ENCODE measurements at regions not wholly inside any gene's neighbourhood (a gene's known extent, or its start where the extent isn't known, plus 50 kb on each side); places are given as distances from the start of the nearest gene placed in this dataset.

DNA sequence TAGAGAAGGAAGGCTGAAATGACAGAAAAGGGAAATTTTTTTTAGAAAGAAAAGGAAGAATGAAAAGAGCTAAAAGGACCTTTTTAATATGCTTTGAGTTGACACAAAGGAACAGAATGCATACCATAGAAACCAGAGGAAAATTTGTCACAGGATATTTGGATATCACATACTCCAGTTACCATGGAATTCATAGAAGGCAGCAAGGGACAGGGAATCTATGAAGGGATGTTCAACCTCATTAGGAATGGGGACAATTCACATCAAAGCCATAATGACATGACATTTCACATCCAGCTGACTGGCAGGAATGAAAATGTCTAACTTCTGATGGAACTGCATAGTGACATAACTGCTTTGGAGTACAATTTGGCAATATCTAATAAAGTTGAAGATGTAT lies 469.4 kb downstream of the CCER1 start:
- intact Hi-C loops (cut with DNase I): no loop called here
- no peak for DNase-seq
- TF ChIP-seq POLR2A (IDR thresholded peaks at IDR 0.05): no peak

DNA sequence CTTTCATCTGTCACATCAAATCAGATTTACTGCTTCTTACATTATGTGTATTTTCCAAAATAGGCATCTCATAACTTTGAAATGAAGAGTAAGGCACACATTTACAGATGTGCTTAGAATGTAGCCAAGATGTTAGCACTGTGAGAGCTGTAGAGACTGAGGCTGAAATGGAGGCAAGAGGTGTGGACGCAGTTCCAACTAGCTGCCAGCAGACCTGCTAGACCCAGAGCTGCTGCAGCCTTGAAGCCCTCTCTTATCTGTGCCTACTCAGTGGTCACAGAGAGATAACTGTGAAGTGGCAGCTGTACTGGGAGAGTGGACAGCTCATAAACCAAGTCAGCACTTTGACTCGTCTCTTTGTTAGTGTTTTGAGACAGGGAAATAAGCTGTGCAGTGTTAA lies 470.9 kb downstream of the CCER1 start:
- intact Hi-C loops (cut with DNase I): no loop called here
- TF ChIP-seq POLR2A (IDR thresholded peaks at IDR 0.05): no peak
- TF ChIP-seq, protein P1, sequence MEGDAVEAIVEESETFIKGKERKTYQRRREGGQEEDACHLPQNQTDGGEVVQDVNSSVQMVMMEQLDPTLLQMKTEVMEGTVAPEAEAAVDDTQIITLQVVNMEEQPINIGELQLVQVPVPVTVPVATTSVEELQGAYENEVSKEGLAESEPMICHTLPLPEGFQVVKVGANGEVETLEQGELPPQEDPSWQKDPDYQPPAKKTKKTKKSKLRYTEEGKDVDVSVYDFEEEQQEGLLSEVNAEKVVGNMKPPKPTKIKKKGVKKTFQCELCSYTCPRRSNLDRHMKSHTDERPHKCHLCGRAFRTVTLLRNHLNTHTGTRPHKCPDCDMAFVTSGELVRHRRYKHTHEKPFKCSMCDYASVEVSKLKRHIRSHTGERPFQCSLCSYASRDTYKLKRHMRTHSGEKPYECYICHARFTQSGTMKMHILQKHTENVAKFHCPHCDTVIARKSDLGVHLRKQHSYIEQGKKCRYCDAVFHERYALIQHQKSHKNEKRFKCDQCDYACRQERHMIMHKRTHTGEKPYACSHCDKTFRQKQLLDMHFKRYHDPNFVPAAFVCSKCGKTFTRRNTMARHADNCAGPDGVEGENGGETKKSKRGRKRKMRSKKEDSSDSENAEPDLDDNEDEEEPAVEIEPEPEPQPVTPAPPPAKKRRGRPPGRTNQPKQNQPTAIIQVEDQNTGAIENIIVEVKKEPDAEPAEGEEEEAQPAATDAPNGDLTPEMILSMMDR (IDR thresholded peaks at IDR 0.05): no peak
- no peaks in the 10 kb centered on the region for H3K4me1 ChIP-seq
- no peaks in the 10 kb centered on the region for H3K9me3 ChIP-seq
- 52 to 64% methylated on average over 2 of the region's 2 CpGs for WGBS, 2 donors
- no peaks in the 10 kb centered on the region for H3K27me3 ChIP-seq
- H3K27ac ChIP-seq: no peak overlapping the region
- no peak for DNase-seq
- H3K36me3 ChIP-seq: no peaks in the 10 kb centered on the region
- no peak overlapping the region for H3K4me3 ChIP-seq (replicated peaks in 1 of 3)

More for the DNA sequence above, 469.4 kb downstream of the CCER1 start:
- no peaks in the 10 kb centered on the region for H3K4me1 ChIP-seq
- H3K36me3 ChIP-seq: no peaks in the 10 kb centered on the region
- no peak overlapping the region for H3K4me3 ChIP-seq (replicated peaks in 1 of 3)
- H3K27me3 ChIP-seq: no peaks in the 10 kb centered on the region
- H3K9me3 ChIP-seq: no peaks in the 10 kb centered on the region
- H3K27ac ChIP-seq: no peak overlapping the region

DNA sequence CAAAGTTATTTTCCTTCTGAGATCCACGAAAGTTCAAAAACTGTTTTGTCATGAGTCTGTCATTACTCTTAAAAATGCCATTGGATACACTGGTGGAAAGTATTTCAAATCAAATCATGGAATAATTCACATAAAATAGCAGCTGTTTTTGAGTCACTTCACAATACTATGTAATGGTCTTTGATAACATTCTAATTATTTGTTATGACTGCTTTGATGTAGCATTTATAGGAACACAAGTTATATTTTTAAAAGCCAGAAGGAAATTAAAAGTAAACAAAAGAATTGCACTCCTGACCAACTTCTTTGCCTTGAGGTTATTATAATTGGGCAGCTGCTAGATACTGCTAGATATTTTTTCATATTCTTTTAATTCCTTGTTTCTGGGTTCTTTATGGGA lies 473.2 kb downstream of the CCER1 start:
- no peak for DNase-seq
- H3K9me3 ChIP-seq: no peaks in the 10 kb centered on the region
- H3K4me1 ChIP-seq: no peaks in the 10 kb centered on the region
- WGBS, 2 donors: 53 to 69% methylated on average over 1 of the region's 1 CpG
- intact Hi-C loops (cut with DNase I): no loop called here
- H3K27ac ChIP-seq: no peak overlapping the region
- no peaks in the 10 kb centered on the region for H3K27me3 ChIP-seq
- H3K4me3 ChIP-seq (replicated peaks in 1 of 3): no peak overlapping the region
- no peaks in the 10 kb centered on the region for H3K36me3 ChIP-seq
- TF ChIP-seq, protein P1 (IDR thresholded peaks at IDR 0.05): no peak
- no peak for TF ChIP-seq POLR2A (IDR thresholded peaks at IDR 0.05)

DNA sequence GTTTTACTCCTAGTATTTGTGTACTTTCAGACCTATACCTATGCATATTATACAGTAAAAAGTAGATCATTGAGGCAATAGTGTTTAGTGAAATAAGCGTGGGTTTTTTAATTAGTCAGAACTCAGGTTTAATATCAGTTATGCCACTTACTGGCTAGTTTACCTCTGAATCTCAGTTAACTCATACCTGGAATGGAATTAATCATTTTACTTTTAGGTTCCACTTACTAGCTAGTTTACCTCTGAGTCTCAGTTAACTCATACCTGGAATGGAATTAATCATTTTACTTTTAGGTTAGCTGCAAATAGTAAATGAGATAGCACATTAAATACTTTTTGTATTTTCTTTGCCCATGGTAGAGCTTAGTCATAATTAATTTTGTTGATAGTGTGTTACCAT lies 475.7 kb downstream of the CCER1 start:
- H3K27ac ChIP-seq: no peak overlapping the region
- H3K27me3 ChIP-seq: no peaks in the 10 kb centered on the region
- no peaks in the 10 kb centered on the region for H3K9me3 ChIP-seq
- no peak for DNase-seq
- no peaks in the 10 kb centered on the region for H3K36me3 ChIP-seq
- H3K4me3 ChIP-seq (replicated peaks in 1 of 3): no peak overlapping the region
- intact Hi-C loops (cut with DNase I): no loop called here
- WGBS, 2 donors: 91 to 100% methylated on average over 1 of the region's 1 CpG
- TF ChIP-seq, protein P1 (IDR thresholded peaks at IDR 0.05): no peak
- TF ChIP-seq POLR2A (IDR thresholded peaks at IDR 0.05): no peak
- no peaks in the 10 kb centered on the region for H3K4me1 ChIP-seq

DNA sequence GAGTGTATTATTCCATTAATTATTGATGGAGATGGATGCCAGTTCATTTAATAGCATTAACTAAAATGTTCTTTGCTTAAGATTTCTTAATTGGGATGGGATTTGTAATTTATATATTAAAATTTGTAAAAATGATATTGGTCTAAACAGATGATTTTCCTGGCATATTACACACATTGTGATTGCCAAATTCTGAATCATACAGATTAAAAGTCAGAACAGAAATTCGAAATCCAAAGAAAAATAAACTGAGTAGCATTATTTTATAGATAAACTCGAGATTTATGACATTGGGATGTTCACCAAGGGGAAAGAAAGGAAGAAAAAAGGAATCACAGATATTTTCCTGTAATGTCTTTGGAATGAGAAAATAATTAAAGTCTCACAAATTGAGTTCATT lies 481.1 kb downstream of the CCER1 start:
- 45 to 59% methylated on average over 2 of the region's 2 CpGs for WGBS, 2 donors
- Histone ChIP-seq H3K9me3 (no peaks in the 10 kb centered on the region), H3K4me3 (replicated peaks in 1 of 3) (no peak overlapping the region), H3K4me1 (no peaks in the 10 kb centered on the region), H3K36me3 (no peaks in the 10 kb centered on the region), H3K27me3 (no peaks in the 10 kb centered on the region), H3K27ac (no peak overlapping the region)
- DNase-seq: no peak
- TF ChIP-seq, protein P1 (IDR thresholded peaks at IDR 0.05): no peak
- no peak for TF ChIP-seq POLR2A (IDR thresholded peaks at IDR 0.05)
- intact Hi-C loops (cut with DNase I): no loop called here

DNA sequence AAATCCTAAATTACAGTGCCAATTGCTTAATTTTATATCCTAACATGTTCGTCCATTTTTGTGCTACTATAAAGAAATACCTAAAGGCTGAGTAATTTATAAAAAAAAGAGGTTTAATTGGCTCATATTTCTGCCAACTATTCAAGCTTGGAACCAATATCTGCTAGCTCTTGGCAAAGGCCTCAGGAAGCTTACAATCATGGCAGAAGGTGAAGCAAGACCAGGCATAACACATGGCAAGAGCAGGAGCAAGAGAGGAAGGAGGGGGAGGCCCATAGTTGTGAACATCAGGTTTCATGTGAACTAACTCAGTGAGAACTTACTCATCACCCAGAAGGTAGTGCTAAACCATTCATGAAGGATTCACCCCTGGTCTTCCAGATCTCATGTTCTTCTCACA lies 494.3 kb downstream of the CCER1 start:
- TF ChIP-seq, protein P1 (IDR thresholded peaks at IDR 0.05): no peak
- TF ChIP-seq POLR2A (IDR thresholded peaks at IDR 0.05): no peak
- WGBS, 2 donors: 72 to 89% methylated on average over 1 of the region's 1 CpG
- Histone ChIP-seq H3K4me1 (no peaks in the 10 kb centered on the region), H3K27me3 (no peaks in the 10 kb centered on the region), H3K9me3 (no peaks in the 10 kb centered on the region), H3K4me3 (replicated peaks in 1 of 3) (no peak overlapping the region), H3K36me3 (no peaks in the 10 kb centered on the region), H3K27ac (no peak overlapping the region)
- DNase-seq: no peak
- intact Hi-C loops (cut with DNase I): no loop called here

All from thyroid gland (tissue), 4 donors.